ENCODE measurements at regions not wholly inside any gene's neighbourhood (a gene's known extent, or its start where the extent isn't known, plus 50 kb on each side); places are given as distances from the start of the nearest gene placed in this dataset.

DNA sequence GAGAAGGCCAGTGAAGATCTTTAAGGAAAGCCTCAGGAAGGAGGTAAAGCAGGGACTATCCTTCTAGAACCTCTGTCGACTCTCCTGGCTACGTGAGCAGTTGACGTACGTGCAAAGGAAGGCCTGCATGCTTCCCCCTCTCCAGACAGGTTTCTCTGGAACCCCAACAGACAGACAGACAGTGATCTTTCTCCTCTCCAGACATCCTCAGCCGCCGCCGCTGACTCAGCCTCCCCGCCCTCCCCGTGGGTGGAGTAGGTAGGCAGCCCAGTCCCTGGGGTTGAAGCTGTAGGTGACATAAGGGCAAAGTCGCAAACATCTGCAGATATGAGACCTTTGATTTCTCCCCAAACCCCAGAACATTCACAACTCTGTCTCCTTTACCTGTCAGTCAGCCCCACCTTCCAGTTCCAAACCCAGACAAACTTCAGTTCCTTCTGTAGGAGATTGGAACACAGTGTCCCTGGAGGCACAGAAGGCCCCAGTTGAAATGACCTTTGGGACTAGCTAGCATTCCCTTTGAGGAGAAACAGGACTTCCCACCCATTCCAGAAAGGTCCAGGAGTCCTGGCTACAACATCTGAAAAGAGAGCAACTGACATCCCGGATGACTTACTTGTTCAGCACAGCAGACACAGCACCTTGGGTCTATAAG is 146.0 kb upstream of the JUN start:
- TF ChIP-seq, protein P1, sequence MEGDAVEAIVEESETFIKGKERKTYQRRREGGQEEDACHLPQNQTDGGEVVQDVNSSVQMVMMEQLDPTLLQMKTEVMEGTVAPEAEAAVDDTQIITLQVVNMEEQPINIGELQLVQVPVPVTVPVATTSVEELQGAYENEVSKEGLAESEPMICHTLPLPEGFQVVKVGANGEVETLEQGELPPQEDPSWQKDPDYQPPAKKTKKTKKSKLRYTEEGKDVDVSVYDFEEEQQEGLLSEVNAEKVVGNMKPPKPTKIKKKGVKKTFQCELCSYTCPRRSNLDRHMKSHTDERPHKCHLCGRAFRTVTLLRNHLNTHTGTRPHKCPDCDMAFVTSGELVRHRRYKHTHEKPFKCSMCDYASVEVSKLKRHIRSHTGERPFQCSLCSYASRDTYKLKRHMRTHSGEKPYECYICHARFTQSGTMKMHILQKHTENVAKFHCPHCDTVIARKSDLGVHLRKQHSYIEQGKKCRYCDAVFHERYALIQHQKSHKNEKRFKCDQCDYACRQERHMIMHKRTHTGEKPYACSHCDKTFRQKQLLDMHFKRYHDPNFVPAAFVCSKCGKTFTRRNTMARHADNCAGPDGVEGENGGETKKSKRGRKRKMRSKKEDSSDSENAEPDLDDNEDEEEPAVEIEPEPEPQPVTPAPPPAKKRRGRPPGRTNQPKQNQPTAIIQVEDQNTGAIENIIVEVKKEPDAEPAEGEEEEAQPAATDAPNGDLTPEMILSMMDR (IDR thresholded peaks at IDR 0.05): no peak
- TF ChIP-seq POLR2A (IDR thresholded peaks at IDR 0.05): no peak

All from thyroid gland (tissue), 4 donors.